ENCODE measurements at regions not wholly inside any gene's neighbourhood (a gene's known extent, or its start where the extent isn't known, plus 50 kb on each side); places are given as distances from the start of the nearest gene placed in this dataset.
"Not testable (repeated sequence)": the region's sequence is repeated elsewhere in the genome, so short reads cannot be mapped to it uniquely, and the experiment has no call there.

GRCh38 chr6:134665029-134665723 is 284.7 kb downstream of the ALDH8A1 start:
- DNase-seq, result no peak

DNA sequence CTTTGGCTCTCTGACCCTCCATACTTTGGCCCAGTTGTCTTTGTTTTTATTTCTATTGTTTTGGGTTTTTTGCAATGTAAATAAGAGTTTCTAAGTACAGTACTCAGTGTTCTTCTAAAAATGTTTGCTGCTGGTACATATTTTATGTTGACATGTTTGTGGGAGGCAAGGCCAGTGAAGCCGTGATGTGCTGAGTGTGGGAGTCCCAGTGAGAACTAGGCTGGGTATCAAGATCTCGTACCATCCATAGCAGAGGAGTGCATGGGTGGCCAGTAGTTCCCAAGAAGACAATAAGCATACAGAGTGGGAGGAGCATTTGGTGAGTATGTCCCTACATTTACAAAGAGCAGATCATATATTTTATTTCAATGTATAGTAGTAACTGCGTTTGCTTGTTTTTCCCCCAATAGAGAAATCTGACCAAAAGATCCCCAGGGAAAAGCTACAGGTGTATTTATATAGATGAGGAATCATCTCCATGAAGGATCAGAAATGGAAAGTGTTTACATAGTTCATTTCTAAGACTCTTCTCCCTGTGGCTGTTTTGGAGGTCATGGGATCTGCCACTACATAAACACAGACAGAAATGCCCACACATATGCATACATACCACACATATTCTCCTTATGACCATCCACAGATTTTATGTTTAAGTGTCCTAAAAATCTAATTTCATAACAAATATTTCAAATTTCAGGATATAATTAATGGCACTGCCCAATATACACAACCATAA is 285.9 kb downstream of the ALDH8A1 start:
- no peak for DNase-seq

DNA sequence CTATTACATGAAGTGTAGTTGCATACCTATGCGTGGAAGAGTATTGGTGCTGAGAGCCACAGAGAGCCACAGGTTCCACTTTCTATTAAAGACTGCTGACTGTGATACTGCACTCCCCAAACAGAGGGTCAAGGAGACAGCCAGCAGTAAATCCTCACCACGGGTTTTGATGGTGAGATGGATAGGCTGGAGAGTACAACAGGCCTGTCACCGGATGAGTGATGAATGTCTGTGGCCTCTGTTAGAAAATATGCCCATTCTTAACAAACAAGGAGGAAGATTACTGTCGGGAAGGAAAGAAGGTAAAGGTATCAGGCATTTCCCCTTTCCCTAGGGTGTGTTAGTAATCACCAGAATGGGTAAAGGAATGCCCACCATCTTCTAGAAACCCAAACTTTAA is 286.5 kb downstream of the ALDH8A1 start:
- DNase-seq, result no peak

- no peak for DNase-seq
These were observed 287.7 kb downstream of the ALDH8A1 start for GRCh38 chr6:134662077-134662700.

- not testable (repeated sequence) for DNase-seq
These were observed 290.0 kb downstream of the ALDH8A1 start for GRCh38 chr6:134659885-134660284.

DNA sequence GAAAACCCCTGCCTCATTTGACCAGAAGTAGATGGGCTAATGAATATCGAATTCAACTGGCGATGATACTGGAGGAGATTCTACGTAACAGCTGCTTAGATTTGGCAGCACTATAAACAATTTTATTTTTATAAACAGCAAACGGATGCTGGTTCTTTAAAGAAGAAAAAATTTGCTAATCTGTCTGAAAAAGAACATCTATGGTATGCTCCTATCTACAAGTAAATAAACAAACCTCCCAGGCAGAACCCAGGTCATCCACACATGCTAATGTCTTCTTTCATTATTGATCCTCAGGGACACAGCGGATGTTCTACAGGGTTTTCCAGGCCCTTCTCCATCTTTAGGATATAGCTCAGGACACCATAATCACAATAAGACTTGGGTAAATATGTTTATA is 291.3 kb downstream of the ALDH8A1 start:
- no peak for DNase-seq

- no peak for DNase-seq
These were observed 292.0 kb downstream of the ALDH8A1 start for GRCh38 chr6:134657751-134658527.

DNA sequence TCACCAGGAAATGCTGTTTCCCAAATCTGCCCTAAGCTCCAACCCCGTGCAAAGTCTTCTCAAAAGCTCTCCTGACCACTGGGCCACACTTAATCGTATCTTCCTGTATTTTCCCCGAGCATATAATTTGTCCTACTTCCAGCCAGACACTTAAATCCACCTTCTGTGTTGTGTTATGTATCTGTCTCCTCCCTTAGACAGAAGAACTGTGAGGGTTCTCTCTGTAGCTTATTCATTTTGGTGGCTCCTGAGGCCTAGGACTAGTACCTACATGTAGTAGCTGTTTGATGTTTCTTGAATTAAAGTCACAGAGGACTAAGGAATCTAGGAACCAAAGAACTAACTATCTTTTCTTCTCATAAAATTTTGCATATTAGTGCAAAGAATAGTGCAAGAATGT is 292.6 kb downstream of the ALDH8A1 start:
- DNase-seq, result no peak

DNA sequence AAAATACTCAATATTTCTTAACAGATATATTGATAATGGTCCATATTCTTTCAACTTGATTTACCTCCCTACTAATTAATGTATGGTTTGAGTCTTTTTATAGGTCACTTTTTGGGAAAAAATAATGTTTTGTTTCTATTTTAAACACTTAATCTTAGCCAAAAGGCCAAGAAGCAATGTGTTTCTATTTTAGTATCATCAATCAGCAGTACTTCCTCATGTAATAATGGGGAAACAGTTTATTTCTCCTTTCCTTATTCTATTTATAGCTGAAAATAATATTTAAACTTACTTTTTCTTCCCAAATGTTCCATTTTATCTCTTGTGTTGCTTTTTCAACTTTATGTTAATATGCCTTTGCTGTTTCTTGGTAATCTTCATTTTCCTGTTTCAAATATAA is 295.1 kb downstream of the ALDH8A1 start:
- no peak for DNase-seq

DNA sequence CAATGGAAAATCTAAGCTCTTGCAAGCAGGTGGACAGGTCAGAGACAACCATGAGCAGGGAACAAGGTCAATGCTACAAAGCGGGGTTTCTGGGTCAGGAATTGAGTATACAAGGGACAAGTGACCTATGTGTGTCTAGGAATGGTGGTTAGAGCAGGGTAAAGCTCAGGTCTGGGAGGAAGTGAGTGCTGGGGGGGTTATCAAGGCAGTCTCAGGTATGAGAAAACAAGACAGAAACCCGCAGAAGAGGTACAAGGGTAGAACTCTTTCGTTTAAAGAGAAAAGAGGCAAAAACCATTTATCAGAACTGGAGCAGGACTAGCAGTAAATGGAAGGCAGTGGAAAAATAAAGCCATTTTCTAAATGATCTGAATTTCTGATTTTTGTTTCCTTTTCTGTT is 298.4 kb downstream of the ALDH8A1 start:
- no peak for DNase-seq

- no peak for DNase-seq
These were observed 302.0 kb downstream of the ALDH8A1 start for GRCh38 chr6:134647861-134648260.

- no peak for DNase-seq
These were observed 307.1 kb downstream of the ALDH8A1 start for GRCh38 chr6:134642819-134643218.

DNA sequence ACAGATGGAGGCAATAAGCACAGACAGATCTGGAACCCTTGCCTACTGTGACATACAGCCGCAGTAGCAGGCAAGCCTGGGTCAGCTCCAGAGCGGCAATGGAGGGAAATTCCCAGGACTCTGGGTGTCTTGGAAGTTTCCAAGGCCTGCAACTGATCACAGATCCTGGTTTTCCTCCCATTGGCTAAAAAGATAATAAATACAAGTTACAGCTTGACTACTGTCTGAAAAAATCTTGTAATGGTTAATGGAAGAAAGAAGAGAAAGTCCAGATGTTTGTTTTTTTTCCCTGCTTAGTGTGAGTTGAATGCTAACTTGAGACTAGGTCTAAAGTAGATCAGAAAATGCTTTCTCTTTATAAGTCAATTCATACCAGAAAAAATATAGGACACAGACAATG is 307.6 kb downstream of the ALDH8A1 start:
- DNase-seq, result no peak

DNA sequence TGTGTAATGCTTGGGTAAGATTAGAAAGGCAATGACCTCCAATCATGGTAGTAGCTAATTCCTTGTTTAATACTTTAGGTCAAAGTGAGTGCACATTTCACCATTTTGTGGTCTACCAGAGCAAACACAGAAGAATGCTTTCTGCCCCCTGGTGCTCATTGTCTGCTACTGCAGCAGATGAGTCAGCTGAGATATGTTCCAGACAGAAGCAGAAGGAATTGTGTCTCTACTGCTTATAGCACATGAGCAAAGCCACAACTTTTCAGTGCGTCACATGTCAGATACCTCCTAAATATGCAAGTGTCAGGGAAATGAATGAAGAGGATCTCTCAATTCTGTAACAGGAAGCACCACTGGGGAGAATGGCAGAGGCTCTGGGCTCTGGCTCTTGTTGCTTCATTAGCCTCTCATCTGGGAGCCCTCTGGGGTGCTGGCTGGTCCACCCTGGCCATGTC is 308.9 kb downstream of the ALDH8A1 start:
- peak; percentile 80 for DNase-seq

GRCh38 chr6:134640229-134640628 is 309.7 kb downstream of the ALDH8A1 start:
- no peak for DNase-seq

GRCh38 chr6:134637847-134638437 is 312.0 kb downstream of the ALDH8A1 start:
- no peak for DNase-seq

GRCh38 chr6:134637282-134637681 is 312.6 kb downstream of the ALDH8A1 start:
- DNase-seq, result no peak

GRCh38 chr6:134636186-134636799 is 313.6 kb downstream of the ALDH8A1 start:
- no peak for DNase-seq

- no peak for DNase-seq
These were observed 314.9 kb downstream of the ALDH8A1 start for GRCh38 chr6:134634966-134635365.

- DNase-seq, result no peak
These were observed 315.4 kb downstream of the ALDH8A1 start for GRCh38 chr6:134634466-134634865.

GRCh38 chr6:134632982-134633940 is 315.3 kb upstream of the SGK1 start:
- DNase-seq, result peak; percentile 27

Measured in midbrain (tissue), 1 donor.